Astrocyte (in vitro differentiated cells and primary cell): ENCODE measurements at regions not wholly inside any gene's neighbourhood (a gene's known extent, or its start where the extent isn't known, plus 50 kb on each side); places are given as distances from the start of the nearest gene placed in this dataset.
A peak's percentile ranks its signal among the peaks of the same experiment; 100 is the strongest.

ENCODE experiments used
- DNase-seq: peaks from one replicate; pipeline ENCODE4 v3.0.0-alpha.2; 2010; ENCODE audit warnings: low read depth
- FAIRE-seq: peaks from 2 replicates; lab custom pipeline; 2011; peaks lifted over from hg19 to GRCh38; lab: Jason Lieb, UNC
- H2AFZ ChIP-seq: 2 replicates; pipeline ENCODE4 v1.6.0; 2012; ENCODE audit warnings: low read depth, low read length, inconsistent platforms
- H3K27ac ChIP-seq: 2 replicates; pipeline ENCODE4 v1.5.1; 2011; ENCODE audit warnings: low read depth, low read length, inconsistent platforms
- H3K27me3 ChIP-seq: 2 replicates; pipeline ENCODE4 v1.6.0; 2011; ENCODE audit warnings: low read length, inconsistent platforms; ENCODE audit not compliant: insufficient read depth
- H3K36me3 ChIP-seq: 2 replicates; pipeline ENCODE4 v1.5.1; 2011; ENCODE audit warnings: low read length, inconsistent platforms; ENCODE audit not compliant: insufficient read depth
- H3K4me1 ChIP-seq: 2 replicates; pipeline ENCODE4 v1.5.1; 2011; ENCODE audit warnings: low read length, inconsistent platforms; ENCODE audit not compliant: insufficient read depth
- H3K4me2 ChIP-seq: 2 replicates; pipeline ENCODE4 v1.6.0; 2012; ENCODE audit warnings: low read length, inconsistent platforms
- H3K4me3 ChIP-seq: 2 replicates; pipeline ENCODE4 v1.5.1; 2011; ENCODE audit warnings: low read depth, mild to moderate bottlenecking, low read length, inconsistent platforms; ENCODE audit not compliant: insufficient read depth
- H3K79me2 ChIP-seq: 2 replicates; pipeline ENCODE4 v1.6.0; 2012; ENCODE audit warnings: mild to moderate bottlenecking, low read length, inconsistent platforms; ENCODE audit not compliant: insufficient read depth
- H3K9ac ChIP-seq: 2 replicates; pipeline ENCODE4 v1.6.0; 2012; ENCODE audit warnings: mild to moderate bottlenecking, low read length, inconsistent platforms
- H3K9me3 ChIP-seq: 2 replicates; pipeline ENCODE4 v1.5.1; 2012; ENCODE audit warnings: low read depth, mild to moderate bottlenecking, low read length, inconsistent platforms; ENCODE audit not compliant: insufficient read depth
- H4K20me1 ChIP-seq: 2 replicates; pipeline ENCODE4 v1.6.0; 2012; ENCODE audit warnings: low read length, inconsistent platforms; ENCODE audit not compliant: insufficient read depth
- H3K27ac Mint-ChIP-seq: one replicate; pipeline ENCODE4 v1.8.0; 2021; ENCODE audit warnings: mild to moderate bottlenecking, mixed read lengths; ENCODE audit not compliant: unreplicated experiment
- H3K27me3 Mint-ChIP-seq: one replicate; pipeline ENCODE4 v1.8.0; 2021; ENCODE audit warnings: low read depth, mixed read lengths; ENCODE audit not compliant: unreplicated experiment
- H3K36me3 Mint-ChIP-seq: one replicate; pipeline ENCODE4 v1.8.0; 2021; ENCODE audit warnings: low read depth, mixed read lengths; ENCODE audit not compliant: unreplicated experiment
- H3K4me1 Mint-ChIP-seq: one replicate; pipeline ENCODE4 v1.8.0; 2021; ENCODE audit warnings: low read depth, mixed read lengths; ENCODE audit not compliant: unreplicated experiment
- H3K4me3 Mint-ChIP-seq: one replicate; pipeline ENCODE4 v1.8.0; 2021; ENCODE audit warnings: mild to moderate bottlenecking, moderate library complexity, mixed read lengths; ENCODE audit not compliant: unreplicated experiment
- H3K9me3 Mint-ChIP-seq: one replicate; pipeline ENCODE4 v1.8.0; 2021; ENCODE audit warnings: mild to moderate bottlenecking, mixed read lengths; ENCODE audit not compliant: unreplicated experiment
- EZH2 ChIP-seq: IDR thresholded peaks from 2 replicates; pipeline ENCODE4 v1.6.1; 2012; ENCODE audit warnings: mild to moderate bottlenecking, low read length, inconsistent platforms; ENCODE audit not compliant: insufficient read depth
- TF ChIP-seq, protein P1 (sequence below): IDR thresholded peaks from 2 replicates; pipeline ENCODE4 v1.5.1; 2011; ENCODE audit warnings: low read depth, mild to moderate bottlenecking, inconsistent platforms, low read length, moderate library complexity; ENCODE audit not compliant: insufficient read depth

DNA sequence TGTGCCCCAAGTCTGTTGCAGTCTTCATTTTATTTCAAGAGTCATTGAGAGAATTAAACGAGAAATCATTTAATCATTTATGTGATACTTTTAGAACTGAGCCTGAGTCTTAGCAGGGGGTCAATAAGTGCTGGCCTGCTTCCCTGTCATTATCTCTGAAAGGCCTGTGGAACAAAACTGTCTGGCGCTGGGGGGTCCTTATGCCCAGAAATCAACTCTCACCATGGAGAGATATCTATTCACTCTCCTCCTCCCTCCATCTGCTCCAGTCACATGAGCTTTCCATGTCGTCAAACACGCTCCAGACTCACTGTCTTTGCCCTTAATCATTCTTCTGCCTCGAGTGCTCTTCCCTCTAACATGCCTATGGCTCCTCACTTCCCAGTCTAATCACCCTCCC, 136.8 kb downstream of the ESM1 start:
- Mint-ChIP-seq H3K4me1 (peaks cover 20% of the 10 kb centered on the region), H3K27ac (no peak overlapping the region), H3K27me3 (no peaks in the 10 kb centered on the region), H3K36me3 (no peaks in the 10 kb centered on the region), H3K4me3 (no peak overlapping the region), H3K9me3 (no peaks in the 10 kb centered on the region)
- no peak overlapping the region for H3K4me2 ChIP-seq
- H3K9ac ChIP-seq, result no peak overlapping the region
- H3K27ac ChIP-seq, result no peak overlapping the region
- FAIRE-seq (no peak), DNase-seq (no peak)
- no peaks in the 10 kb centered on the region for H3K79me2 ChIP-seq
- peaks cover 8% of the 10 kb centered on the region for H3K4me1 ChIP-seq
- H3K9me3 ChIP-seq, result no peaks in the 10 kb centered on the region
- no peaks in the 10 kb centered on the region for H4K20me1 ChIP-seq
- TF ChIP-seq, protein P1, sequence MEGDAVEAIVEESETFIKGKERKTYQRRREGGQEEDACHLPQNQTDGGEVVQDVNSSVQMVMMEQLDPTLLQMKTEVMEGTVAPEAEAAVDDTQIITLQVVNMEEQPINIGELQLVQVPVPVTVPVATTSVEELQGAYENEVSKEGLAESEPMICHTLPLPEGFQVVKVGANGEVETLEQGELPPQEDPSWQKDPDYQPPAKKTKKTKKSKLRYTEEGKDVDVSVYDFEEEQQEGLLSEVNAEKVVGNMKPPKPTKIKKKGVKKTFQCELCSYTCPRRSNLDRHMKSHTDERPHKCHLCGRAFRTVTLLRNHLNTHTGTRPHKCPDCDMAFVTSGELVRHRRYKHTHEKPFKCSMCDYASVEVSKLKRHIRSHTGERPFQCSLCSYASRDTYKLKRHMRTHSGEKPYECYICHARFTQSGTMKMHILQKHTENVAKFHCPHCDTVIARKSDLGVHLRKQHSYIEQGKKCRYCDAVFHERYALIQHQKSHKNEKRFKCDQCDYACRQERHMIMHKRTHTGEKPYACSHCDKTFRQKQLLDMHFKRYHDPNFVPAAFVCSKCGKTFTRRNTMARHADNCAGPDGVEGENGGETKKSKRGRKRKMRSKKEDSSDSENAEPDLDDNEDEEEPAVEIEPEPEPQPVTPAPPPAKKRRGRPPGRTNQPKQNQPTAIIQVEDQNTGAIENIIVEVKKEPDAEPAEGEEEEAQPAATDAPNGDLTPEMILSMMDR, result no peak
- no peak for TF ChIP-seq EZH2
- H3K36me3 ChIP-seq, result no peaks in the 10 kb centered on the region
- H2AFZ ChIP-seq, result no peak overlapping the region
- H3K27me3 ChIP-seq, result no peaks in the 10 kb centered on the region
- H3K4me3 ChIP-seq, result no peak overlapping the region

DNA sequence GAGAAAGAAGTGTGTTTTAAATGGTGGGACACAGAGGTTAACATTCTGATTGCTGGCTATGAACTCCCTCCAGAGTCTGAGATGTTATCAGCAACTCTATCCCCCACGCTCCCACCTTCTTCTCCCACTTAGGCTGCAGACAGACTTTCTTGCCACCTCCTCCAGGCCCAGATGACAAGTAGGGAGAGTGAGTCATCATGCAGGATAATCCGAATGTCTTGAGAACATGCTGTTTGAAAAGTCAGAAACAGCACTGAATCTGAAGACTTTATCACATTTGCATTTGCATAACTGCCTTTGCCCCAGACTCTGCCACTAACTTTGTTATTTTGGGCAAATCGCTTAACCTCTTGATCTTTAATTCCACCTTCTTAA, 139.8 kb downstream of the ESM1 start:
- FAIRE-seq, result peak; percentile 62
- DNase-seq, result peak; percentile 56

DNA sequence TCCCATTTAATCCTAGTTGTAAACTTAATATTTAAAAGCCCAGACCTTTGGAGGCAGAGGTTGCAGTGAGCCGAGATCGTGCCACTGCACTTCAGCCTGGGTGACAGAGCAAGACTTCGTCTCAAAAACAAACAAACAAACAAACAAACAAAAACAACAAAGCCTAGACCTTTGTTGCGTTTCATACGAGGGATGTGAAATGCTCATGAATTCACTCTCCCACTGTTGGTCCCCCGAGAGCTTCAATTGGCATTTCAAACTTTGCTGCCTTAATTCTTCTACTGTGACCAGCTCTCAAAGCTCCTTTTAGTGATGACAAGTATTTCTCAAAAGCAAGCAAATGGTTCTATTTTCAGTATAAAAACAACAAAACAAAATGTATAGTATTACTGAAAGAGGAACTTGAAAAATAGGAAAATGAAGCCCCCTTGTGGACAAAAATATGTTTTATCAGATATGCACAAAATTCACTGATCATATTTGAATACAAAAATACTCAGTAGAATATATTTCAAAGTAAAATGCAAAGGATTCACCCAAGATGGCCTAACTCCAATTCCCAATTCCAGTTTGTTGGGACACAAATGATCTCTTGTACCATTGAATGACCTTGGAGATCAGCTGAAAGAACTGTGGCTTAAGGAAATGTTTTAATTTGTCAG, 140.4 kb downstream of the ESM1 start:
- DNase-seq (peak; percentile 32), FAIRE-seq (peak; percentile 78)
- H4K20me1 ChIP-seq, result no peaks in the 10 kb centered on the region
- H3K27ac Mint-ChIP-seq, result peak overlapping the region; percentile 34
- no peak overlapping the region for H3K27ac ChIP-seq
- no peak for TF ChIP-seq EZH2
- TF ChIP-seq, protein P1, result peak; percentile 50
- H3K9me3 Mint-ChIP-seq, result no peaks in the 10 kb centered on the region
- H3K27me3 ChIP-seq, result no peaks in the 10 kb centered on the region
- H3K4me1 ChIP-seq, result peaks cover 8% of the 10 kb centered on the region
- H3K36me3 ChIP-seq, result no peaks in the 10 kb centered on the region
- no peak overlapping the region for H2AFZ ChIP-seq
- peak overlapping the region; percentile 75 for H3K4me2 ChIP-seq
- H3K9me3 ChIP-seq, result no peaks in the 10 kb centered on the region
- peaks cover 20% of the 10 kb centered on the region for H3K4me1 Mint-ChIP-seq
- H3K27me3 Mint-ChIP-seq, result no peaks in the 10 kb centered on the region
- H3K79me2 ChIP-seq, result no peaks in the 10 kb centered on the region
- H3K4me3 Mint-ChIP-seq, result no peak overlapping the region
- H3K9ac ChIP-seq, result peak overlapping the region; percentile 26
- no peaks in the 10 kb centered on the region for H3K36me3 Mint-ChIP-seq
- H3K4me3 ChIP-seq, result no peak overlapping the region

More for the DNA sequence above, 139.8 kb downstream of the ESM1 start:
- Histone ChIP-seq H3K4me3 (no peak overlapping the region), H3K9ac (no peak overlapping the region), H3K36me3 (no peaks in the 10 kb centered on the region), H3K4me1 (peaks cover 8% of the 10 kb centered on the region), H2AFZ (no peak overlapping the region), H3K79me2 (no peaks in the 10 kb centered on the region), H3K9me3 (no peaks in the 10 kb centered on the region), H3K4me2 (peak overlapping the region; percentile 75), H4K20me1 (no peaks in the 10 kb centered on the region), H3K27me3 (no peaks in the 10 kb centered on the region), H3K27ac (no peak overlapping the region)
- H3K36me3 Mint-ChIP-seq, result no peaks in the 10 kb centered on the region
- no peaks in the 10 kb centered on the region for H3K27me3 Mint-ChIP-seq
- H3K4me3 Mint-ChIP-seq, result no peak overlapping the region
- H3K27ac Mint-ChIP-seq, result no peak overlapping the region
- H3K9me3 Mint-ChIP-seq, result no peaks in the 10 kb centered on the region
- H3K4me1 Mint-ChIP-seq, result peaks cover 20% of the 10 kb centered on the region
- no peak for TF ChIP-seq EZH2
- TF ChIP-seq, protein P1, result no peak
